ENCODE measurements at regions not wholly inside any gene's neighbourhood (a gene's known extent, or its start where the extent isn't known, plus 50 kb on each side); places are given as distances from the start of the nearest gene placed in this dataset.

GRCh38 chr1:22369294-22370189, 82.1 kb upstream of the ZBTB40 start (continued):
- peak; percentile 84 for TF ChIP-seq SKIL (CRISPR knock-in tag; IDR thresholded peaks at IDR 0.05; ENCODE audit: borderline replicate concordance)
- peak; percentile 72; the same call in 1 of the 2 replicates for TF ChIP-seq ETV5 (CRISPR knock-in tag; IDR thresholded peaks at IDR 0.05; ENCODE audit: borderline replicate concordance)
- no peak for TF ChIP-seq ZNF280B (CRISPR knock-in tag; IDR thresholded peaks at IDR 0.05; ENCODE audit: borderline replicate concordance)
- TF ChIP-seq PAXIP1 (CRISPR knock-in tag; conservative IDR thresholded peaks at IDR 0.05), result 0 out of 2 replicates have a peak, but pooled peaks have one; percentile 19
- no peak for TF ChIP-seq NR2F6 (IDR thresholded peaks at IDR 0.05)
- peak; percentile 62; the same call in 1 of the 2 replicates for TF ChIP-seq NR2F6 (CRISPR knock-in tag; IDR thresholded peaks at IDR 0.05)
- TF ChIP-seq ZNF235 (CRISPR knock-in tag; IDR thresholded peaks at IDR 0.05; ENCODE audit: borderline replicate concordance), result no peak
- TF ChIP-seq SMAD1 (CRISPR knock-in tag; IDR thresholded peaks at IDR 0.05; ENCODE audit: borderline replicate concordance, low read depth), result no peak
- no peak for TF ChIP-seq IRX3 (CRISPR knock-in tag; IDR thresholded peaks at IDR 0.05; ENCODE audit: borderline replicate concordance, low read depth)
- TF ChIP-seq ZNF768 (CRISPR knock-in tag; IDR thresholded peaks at IDR 0.05), result no peak
- TF ChIP-seq ATF6 (CRISPR knock-in tag; conservative IDR thresholded peaks at IDR 0.05), result no peak
- peak; percentile 66; the same call in 1 of the 2 replicates for TF ChIP-seq SOX13 (IDR thresholded peaks at IDR 0.05)
- TF ChIP-seq SOX13 (CRISPR knock-in tag; conservative IDR thresholded peaks at IDR 0.05 in 1 of 2, IDR thresholded peaks at IDR 0.05 in 1 of 2), result peak in 1 of 2 experiments; percentile 93; a peak in 2 of 4 replicates
- TF ChIP-seq ZNF619 (CRISPR knock-in tag; IDR thresholded peaks at IDR 0.05), result no peak
- TF ChIP-seq FOXO1 (CRISPR knock-in tag; IDR thresholded peaks at IDR 0.05), result peak; percentile 53; the same call in 1 of the 2 replicates
- peak; percentile 16; the same call in 1 of the 2 replicates for TF ChIP-seq HDAC2 (CRISPR knock-in tag; IDR thresholded peaks at IDR 0.05)
- TF ChIP-seq NCOA5 (CRISPR knock-in tag; IDR thresholded peaks at IDR 0.05), result no peak
- no peak for TF ChIP-seq CREM (IDR thresholded peaks at IDR 0.05)
- no peak for TF ChIP-seq CREM (CRISPR knock-in tag; IDR thresholded peaks at IDR 0.05)
- 0 out of 2 replicates have a peak, but pooled peaks have one; percentile 32 for TF ChIP-seq NCOA2 (CRISPR knock-in tag; IDR thresholded peaks at IDR 0.05)
- peak; percentile 57 for TF ChIP-seq PCBP2 (optimal IDR thresholded peaks at IDR 0.05; ENCODE audit: low read depth, low read length, poor library complexity, severe bottlenecking)

Measured in HepG2 (cell line).